Brain pericyte (primary cell): ENCODE measurements at regions not wholly inside any gene's neighbourhood (a gene's known extent, or its start where the extent isn't known, plus 50 kb on each side); places are given as distances from the start of the nearest gene placed in this dataset.

Source experiments
- DNase-seq: peaks from one replicate; pipeline ENCODE4 v3.0.0-alpha.2; 2012; ENCODE audit warnings: low read depth, low spot score

GRCh38 chr3:44050867-44051266 is 190.8 kb upstream of the TOPAZ1 start:
- DNase-seq: no peak

- no peak for DNase-seq
Observed at GRCh38 chr3:44055951-44056350, 185.7 kb upstream of the TOPAZ1 start.

GRCh38 chr3:44056446-44057240 is 185.0 kb upstream of the TOPAZ1 start:
- no peak for DNase-seq

GRCh38 chr3:44058022-44058867 is 183.4 kb upstream of the TOPAZ1 start:
- DNase-seq: no peak

- DNase-seq: no peak
Observed at GRCh38 chr3:44058868-44059203, 182.8 kb upstream of the TOPAZ1 start.

GRCh38 chr3:44060164-44060563 is 181.5 kb upstream of the TOPAZ1 start:
- no peak for DNase-seq

GRCh38 chr3:44061268-44061667 is 180.4 kb upstream of the TOPAZ1 start:
- no peak for DNase-seq

GRCh38 chr3:44061961-44062360 is 179.7 kb upstream of the TOPAZ1 start:
- DNase-seq: no peak

GRCh38 chr3:44065311-44066094 is 176.2 kb upstream of the TOPAZ1 start:
- no peak for DNase-seq

GRCh38 chr3:44066806-44067205 is 174.9 kb upstream of the TOPAZ1 start:
- DNase-seq: no peak

- no peak for DNase-seq
Observed at GRCh38 chr3:44067431-44067830, 174.3 kb upstream of the TOPAZ1 start.

GRCh38 chr3:44068753-44069152 is 172.9 kb upstream of the TOPAZ1 start:
- DNase-seq: no peak

GRCh38 chr3:44069276-44069675 is 172.4 kb upstream of the TOPAZ1 start:
- no peak for DNase-seq

GRCh38 chr3:44070841-44071546 is 170.7 kb upstream of the TOPAZ1 start:
- DNase-seq: no peak

- no peak for DNase-seq
Observed at GRCh38 chr3:44072601-44073540, 168.8 kb upstream of the TOPAZ1 start.

- no peak for DNase-seq
Observed at GRCh38 chr3:44074181-44074580, 167.5 kb upstream of the TOPAZ1 start.

GRCh38 chr3:44076221-44076829 is 165.4 kb upstream of the TOPAZ1 start:
- DNase-seq: no peak

GRCh38 chr3:44077267-44077666 is 164.4 kb upstream of the TOPAZ1 start:
- no peak for DNase-seq

GRCh38 chr3:44078863-44079262 is 162.8 kb upstream of the TOPAZ1 start:
- DNase-seq: no peak

- no peak for DNase-seq
Observed at GRCh38 chr3:44079916-44080315, 161.8 kb upstream of the TOPAZ1 start.
